GM18507 (cell line): ENCODE measurements at regions not wholly inside any gene's neighbourhood (a gene's known extent, or its start where the extent isn't known, plus 50 kb on each side); places are given as distances from the start of the nearest gene placed in this dataset.

Experiments
- DNase-seq: peaks from one replicate; pipeline ENCODE4 v3.0.0; 2011; ENCODE audit warnings: low read depth; ENCODE audit not compliant: insufficient read length; ENCODE audit errors: extremely low spot score
- FAIRE-seq: peaks from 2 replicates; lab custom pipeline; 2011; peaks lifted over from hg19 to GRCh38; lab: Jason Lieb, UNC

DNA sequence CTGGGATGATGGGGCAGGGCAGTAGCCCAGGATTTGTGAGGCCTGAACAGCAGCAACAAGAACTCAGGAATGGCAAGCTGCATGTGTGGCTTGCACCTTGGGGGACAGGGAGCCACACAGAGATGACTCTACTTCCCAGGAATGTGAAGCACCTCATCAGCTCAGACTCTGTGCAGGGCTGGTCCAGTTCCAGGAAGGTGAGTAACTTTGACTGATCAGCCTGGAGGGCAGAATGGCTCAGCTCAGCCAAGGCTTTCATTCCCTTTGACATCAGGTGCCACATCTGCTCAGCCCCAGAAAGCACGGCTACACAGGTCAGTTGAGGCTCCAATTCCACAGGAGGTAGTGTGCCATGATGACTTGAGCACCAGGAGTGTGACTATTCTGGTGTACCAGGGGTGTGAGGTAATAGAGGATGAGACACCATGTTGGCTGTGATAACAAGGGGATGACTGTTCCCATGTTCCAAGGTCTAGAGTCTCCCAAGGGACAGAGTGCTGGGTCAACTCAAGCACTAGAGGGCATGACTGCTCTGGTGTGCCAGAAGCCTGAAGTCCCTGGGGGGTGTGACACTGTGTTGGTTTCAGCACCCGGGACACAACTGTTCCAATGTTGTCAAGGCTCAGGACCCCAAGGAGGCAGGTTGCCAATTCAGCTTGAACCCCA lies 625.8 kb upstream of the ADGRL2 start:
- FAIRE-seq (no peak), DNase-seq (no peak)

DNA sequence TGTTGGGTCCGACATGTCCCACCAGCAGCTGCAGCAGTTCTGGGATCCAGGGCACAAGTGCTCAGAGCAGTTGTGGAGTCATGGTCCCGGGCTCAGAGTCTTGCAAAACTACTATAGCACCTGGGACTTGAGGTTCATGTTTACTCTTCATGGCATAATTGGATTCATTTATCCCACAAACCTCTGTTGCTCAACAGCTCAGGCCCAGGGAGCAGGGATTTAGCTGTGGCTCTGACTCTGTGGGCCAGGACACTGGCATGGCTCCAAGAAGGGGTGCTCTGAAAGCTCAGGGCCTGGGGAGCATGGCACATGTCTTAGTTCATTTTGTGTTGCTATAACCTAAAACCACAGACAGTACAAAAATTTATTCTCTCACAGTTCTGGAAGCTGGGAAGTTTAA lies 626.7 kb upstream of the ADGRL2 start:
- FAIRE-seq, result no peak

DNA sequence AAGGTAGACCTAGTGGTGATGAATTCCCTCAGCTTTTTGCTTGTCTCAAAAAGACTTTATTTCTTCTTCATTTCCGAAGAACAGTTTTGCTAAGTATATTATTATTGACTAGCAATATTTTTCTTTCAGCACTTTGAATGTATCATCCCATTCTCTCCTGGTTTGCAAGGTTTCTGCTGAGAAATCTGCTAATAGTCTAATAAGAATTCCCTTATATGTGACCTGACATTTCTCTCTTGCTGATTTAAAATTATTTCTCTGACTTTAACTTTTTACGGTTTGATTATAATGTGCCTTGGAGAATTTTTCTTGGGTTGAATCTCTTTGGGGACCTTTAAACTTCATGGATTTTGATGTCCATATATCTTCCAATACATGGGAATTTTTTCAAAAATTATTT lies 628.3 kb upstream of the ADGRL2 start:
- DNase-seq (no peak), FAIRE-seq (no peak)

More for the DNA sequence above, 626.7 kb upstream of the ADGRL2 start:
- no peak for DNase-seq

DNA sequence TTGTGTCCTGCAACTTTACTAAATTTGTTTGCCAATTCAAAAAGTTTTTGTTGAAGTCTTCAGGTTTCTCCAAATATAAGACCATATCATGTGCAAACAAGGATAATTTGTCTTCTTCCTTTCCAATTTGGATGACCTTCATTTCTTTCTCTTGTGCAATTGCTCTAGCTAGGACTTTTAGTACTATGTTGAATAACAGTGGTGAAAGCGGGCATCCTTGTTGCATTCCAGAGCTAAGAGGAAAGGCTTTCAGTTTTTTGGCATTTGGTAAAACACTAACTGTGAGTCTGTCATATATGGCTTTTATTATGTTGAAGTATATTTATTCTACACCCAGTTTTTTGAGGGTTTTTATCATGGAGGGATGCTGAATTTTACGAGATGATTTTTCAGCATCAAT lies 630.0 kb upstream of the ADGRL2 start:
- FAIRE-seq (no peak), DNase-seq (no peak)

DNA sequence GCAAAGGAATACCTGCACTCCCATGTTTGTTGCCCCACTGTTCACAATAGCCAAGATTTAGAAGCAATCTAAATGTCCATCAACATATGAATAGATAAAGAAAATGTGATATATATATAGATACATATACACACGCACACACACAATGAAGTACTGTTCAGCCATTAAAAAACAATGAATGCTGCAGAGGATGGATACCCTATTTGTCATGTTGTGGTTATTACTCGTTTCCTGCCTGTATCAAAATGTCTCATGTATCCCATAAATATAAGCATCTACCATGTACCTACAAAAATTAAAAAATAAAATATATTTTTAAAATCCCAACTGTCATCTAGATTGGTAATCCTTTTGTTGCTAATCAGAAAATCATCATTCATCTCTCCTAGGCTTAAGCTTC lies 634.8 kb upstream of the ADGRL2 start:
- DNase-seq, result no peak
- no peak for FAIRE-seq

DNA sequence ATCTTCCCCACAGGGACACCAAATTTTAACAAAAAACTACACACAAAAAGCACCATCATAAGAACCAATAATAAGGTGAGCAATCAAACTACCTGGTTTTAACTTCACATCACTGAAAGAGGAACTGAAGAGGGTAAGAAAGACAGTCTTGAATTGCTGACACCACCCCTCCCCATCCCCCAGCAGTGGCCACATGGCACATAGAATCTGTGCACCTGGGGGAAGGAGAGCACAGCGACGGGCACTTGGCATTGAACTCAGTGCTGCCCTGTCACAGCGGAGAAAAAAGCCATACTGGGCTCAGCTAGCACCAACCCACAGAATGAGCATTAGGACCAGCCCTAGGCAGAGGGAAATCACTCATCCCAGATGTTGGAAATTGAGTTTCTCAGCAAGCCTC lies 640.0 kb upstream of the ADGRL2 start:
- FAIRE-seq (no peak), DNase-seq (no peak)

DNA sequence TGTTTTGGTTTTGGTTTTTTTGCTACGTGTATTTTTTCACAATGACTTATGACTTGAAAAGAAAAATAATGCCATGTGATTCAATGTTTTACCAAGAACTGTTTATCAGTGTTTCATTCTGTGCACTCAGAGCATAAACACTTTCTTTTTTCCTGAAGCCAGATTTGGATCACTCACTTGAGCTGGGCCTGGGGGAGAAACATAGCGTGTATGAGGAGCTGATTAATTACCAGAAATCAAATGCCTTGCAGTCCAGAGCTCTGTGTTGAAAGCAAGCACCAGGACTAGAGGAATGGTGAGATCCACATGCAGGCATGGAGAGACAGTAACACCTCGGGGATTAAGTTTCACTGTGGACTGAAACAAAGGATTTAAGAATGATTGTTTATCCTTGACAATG lies 642.1 kb upstream of the ADGRL2 start:
- no peak for DNase-seq
- FAIRE-seq, result no peak

DNA sequence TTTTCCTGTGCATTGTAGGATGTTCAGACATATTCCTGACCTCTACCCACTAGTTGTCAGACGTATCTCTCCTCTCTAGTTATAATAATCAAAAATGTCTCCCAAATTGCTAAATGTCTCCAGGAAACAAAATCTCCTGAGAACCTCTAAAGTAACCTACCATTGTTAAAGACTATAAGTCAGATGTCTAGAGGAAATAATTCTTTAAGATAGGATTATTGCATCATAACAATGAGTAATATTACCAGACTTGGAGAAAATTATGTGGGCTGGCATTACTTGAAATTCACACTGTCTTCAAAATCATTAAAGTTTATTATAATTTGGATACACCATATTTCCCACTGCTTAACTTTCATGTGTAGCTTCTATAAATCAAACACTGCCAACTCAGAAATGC lies 643.0 kb upstream of the ADGRL2 start:
- DNase-seq (no peak), FAIRE-seq (no peak)

DNA sequence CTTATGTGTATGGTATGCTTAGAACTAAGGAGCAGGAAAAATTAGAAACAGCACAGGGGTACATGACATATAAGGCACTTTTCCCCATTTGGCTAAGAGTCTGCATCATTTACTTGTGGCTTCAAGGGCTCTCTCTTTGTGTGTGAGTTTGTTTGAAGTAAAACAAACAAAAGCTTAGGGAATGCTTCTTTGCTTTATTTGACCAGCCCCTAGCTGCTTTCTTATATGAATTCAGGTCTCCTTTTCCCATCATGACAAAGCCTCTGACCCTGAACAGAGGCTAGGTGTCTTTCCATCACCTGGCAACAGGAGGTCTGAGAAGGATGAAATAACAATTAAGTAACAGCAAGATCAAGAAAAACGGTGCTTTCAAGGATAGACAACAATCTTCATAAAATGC lies 643.8 kb upstream of the ADGRL2 start:
- no peak for FAIRE-seq
- DNase-seq, result no peak

DNA sequence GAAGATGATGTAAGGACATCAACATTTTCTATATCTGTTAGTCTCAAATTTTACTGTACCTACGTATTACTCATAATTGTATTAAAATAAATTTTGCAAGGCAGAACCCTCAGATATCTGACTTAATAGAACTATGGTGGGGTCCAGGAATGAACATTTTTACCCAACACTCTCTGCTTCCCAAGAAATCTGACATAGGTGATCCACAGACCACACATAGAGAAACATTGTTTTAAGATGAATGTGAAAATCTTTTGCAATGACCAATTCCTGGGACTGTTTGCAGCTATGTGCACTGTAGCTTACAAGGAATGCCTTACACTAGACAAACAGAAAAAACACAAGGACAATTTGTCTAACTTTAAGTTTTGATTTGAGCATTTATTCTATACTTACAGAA lies 645.6 kb upstream of the ADGRL2 start:
- FAIRE-seq (no peak), DNase-seq (no peak)

DNA sequence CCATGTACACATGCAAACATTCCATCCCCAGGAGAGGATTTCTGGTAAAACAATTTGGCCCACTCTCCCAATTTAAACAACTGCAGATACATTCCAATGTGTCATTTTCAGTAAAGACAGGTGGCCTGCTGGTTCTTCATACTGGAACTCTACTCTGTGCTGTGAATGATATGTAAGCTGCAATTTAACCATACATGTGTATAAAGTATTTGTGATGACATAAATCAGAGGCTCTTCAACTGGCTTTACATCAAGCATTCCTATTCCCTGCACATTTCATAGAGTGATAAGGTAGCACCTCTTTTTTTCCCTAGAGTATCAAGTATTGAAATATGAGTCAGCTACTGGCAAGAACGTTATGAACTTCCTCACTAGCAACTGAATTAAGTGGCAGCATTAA lies 649.5 kb upstream of the ADGRL2 start:
- no peak for FAIRE-seq

DNA sequence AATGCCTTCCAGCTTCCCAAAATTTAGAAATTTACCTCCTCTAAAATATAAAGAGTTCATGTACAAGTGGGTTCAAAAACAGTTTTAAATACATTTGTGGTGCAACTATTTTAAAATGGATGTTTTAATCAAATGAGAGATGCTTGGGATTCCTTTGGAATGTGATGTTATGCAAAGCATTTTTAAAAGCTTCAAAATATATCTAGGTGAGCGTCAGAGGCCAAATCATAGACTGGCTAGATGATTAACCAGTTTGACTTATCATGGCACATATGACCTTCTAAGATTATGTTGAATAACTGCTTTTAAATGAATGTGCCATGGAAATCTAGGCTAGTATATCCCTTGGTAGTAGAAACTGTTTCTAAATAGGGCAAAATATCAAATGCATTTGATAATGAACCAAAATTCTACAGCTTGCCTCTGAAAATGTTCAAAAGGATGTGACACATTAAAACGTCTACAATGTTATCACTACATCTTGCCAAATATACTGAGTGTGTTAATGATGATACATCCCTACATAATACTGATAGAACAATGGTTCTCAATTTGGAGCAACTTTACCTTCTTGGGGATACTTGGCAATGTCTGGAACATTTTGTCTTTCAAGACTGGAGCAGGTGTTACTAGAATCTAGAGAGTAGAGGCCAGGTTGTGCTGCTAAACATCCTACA lies 650.9 kb upstream of the ADGRL2 start:
- FAIRE-seq (no peak), DNase-seq (no peak)

More for the DNA sequence above, 649.5 kb upstream of the ADGRL2 start:
- no peak for DNase-seq

DNA sequence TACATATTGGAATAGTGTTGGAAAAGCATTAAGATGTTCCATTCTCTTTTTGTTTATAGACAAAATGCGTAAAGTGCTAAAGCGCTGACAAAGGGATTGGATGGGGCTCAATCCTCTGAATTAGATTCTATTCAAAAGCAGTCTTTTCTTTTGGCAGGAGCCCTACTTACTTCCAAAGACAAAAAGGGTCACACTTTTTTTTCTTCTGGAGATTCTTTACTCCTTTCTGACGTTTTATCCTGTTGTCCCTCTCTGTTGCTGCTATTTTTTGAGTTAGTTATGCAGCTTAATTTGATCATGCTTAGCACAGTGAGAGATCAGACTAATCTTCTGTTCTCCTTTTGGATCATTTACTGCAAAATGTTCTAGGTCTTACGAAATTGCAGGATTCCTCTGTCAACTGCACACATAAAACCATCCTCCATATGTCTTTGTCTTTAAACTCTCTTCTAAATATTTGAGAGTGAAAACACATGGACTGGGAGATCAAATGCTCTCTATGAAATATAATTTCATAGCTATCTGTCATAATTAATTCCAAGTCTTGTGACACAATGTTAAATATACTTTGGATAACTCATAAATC lies 656.4 kb upstream of the ADGRL2 start:
- DNase-seq (no peak), FAIRE-seq (no peak)

DNA sequence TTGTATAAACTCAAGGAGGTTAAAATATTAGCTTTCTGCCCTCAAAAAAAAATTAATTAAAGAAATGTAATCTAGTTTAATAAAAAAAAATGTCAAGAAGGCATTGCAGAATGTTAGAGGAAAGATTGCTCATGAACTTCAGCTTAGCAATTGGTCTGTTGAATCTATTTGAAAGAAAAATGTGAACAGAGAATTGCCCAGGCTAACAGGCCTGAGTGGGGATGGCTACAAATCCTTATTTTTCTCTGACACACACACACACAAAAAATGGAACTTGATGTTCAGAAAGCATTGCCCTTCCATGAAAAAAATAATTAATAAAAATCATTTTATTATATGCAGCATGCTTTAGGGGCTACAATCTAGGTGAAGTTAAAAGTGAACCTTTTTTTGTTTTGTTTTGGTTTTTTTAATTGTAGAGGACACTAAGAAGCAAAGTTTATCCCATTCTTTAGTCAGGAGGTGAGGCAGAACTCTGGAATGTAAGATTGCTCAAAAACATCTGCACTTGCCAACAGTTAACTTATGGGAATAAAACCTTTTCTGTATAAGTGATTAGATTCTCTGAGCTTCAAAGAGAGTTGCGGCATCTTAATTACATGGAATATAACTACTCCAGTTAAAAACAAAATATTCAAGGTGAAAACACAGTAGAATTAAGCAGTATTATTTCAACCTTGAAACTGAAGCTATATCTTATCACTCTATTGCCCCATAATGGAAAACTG lies 658.5 kb upstream of the ADGRL2 start:
- FAIRE-seq (no peak), DNase-seq (no peak)

DNA sequence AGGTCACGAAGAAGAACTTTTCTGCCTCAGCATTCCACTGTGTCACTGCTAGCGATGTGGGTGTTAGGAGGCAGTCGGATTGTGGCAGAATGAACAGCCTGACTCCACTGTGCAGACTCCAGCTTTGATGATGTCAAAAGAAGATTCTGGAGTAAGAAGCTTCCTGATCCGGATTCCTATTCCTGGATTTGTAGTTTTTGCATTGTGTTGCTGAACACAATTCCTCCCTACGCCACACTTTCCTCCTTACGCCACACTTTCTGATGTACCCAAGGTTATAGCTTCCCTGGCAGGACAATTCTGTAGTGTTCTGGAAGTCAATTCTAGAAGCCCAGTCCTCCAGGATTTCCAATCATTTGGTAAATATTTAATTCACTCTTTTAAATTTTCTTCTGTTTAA lies 665.2 kb upstream of the ADGRL2 start:
- no peak for DNase-seq
- no peak for FAIRE-seq

DNA sequence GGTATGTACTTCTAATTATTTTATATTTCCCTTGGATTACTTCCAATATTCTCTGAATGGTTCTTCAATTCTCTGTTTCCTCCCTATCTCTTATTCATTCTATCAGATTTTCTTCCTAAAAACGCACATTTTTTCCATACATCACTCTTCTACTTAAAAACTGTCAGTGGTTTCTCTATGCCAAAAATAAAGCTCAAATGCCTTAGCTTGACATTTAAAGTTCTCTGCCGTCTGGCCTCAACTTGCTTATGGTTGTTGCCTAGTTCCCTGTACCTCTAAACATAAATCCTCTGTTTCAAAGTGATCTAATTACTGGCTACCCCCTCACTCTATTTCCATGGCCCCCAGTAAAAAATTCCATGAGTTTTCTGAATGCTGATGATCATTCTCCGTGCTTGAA lies 671.0 kb upstream of the ADGRL2 start:
- FAIRE-seq (no peak), DNase-seq (no peak)

DNA sequence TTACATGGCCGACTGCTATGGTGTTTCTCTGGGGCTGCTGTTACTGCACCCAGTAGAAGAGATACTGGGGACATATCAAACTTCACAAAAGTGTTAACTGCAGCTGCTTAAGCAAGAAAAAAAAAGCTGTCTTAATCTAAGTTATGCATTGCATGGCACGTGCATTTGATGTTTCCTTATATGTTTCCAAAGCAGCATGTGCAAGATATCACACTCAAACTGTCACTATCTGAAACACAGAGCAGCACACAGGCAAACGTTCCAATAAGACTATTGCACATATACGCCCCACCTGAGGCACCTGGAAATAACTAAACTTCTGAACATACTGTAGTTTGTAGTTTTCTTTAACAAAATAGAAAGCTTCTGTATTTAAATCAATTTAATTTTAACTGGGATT lies 671.4 kb upstream of the ADGRL2 start:
- DNase-seq (no peak), FAIRE-seq (no peak)

DNA sequence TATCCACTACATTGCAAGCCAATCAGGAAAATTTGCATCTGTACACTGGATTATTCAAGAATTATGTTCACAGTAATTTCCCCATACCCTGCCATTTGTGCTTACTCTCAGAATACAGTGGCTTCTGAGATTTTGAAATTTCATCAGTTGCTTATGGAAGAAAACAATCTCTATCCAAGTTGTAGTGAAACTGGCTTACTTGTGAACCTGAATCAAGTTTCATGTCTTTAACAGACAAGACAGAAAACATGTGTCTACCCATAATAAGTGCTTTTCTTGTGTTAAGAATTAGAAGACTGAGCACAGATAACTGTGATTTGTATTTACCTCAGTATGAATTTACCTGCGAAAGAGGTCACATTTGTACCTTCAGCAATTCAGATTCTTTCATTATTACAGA lies 672.7 kb upstream of the ADGRL2 start:
- DNase-seq (no peak), FAIRE-seq (no peak)

DNA sequence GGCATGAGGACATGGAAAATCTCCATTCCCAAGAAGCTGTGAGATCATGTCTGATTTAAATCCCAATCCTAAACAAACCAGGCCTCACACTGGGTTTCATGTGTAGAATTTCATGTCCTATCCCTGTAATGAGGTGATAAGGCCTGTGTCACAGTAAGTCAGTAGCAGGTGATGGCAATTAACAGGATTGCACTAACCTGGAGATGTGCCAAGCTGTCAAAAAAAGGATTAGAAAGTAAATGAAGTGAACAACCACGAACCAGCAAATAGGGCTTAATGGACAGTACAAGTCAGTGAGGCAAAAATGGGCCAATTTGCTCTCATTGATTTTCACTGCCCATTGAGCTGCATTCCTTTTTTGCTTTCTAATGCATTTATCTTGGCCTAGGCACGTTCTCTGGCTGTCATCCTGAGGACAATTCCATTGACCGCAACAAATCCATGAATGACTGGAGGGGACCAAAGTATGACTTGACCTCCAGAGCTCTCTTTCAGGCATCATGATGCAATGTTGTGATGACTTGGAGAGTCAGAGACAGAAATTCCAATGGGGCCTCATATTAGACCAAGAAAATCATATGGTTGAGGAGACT lies 673.6 kb upstream of the ADGRL2 start:
- DNase-seq (no peak), FAIRE-seq (no peak)

DNA sequence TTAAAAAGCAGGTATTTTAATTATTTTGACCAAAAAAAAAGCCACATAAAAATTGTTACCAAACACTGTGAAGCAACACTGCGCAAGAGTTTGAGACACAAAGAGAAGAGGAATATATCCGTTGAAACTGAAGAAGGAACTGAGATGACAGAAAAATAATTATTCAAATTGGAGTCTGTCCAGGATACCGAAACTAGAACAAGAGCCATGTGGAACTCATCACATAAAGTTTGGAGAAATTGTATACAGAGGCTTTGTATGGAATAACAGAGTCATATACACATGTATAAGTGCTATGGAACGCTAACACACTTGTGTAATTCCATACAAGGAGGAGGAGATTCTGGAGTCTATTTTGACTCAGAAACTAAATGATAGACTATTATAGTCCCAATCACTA lies 675.1 kb upstream of the ADGRL2 start:
- FAIRE-seq (no peak), DNase-seq (no peak)
